ENCODE measurements at regions not wholly inside any gene's neighbourhood (a gene's known extent, or its start where the extent isn't known, plus 50 kb on each side); places are given as distances from the start of the nearest gene placed in this dataset.
A peak's percentile ranks its signal among the peaks of the same experiment; 100 is the strongest.
"Not testable (repeated sequence)": the region's sequence is repeated elsewhere in the genome, so short reads cannot be mapped to it uniquely, and the experiment has no call there.

DNA sequence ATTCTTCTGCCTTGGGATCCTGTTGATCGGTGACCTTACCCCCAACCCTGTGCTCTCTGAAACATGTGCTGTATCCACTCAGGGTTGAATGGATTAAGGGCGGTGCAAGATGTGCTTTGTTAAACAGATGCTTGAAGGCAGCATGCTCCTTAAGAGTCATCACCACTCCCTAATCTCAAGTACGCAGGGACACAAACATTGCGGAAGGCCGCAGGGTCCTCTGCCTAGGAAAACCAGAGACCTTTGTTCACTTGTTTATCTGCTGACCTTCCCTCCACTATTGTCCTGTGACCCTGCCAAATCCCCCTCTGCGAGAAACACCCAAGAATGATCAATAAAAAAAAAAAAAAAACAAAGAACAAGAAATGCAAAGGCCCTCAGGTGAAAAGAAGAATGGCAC is 126.1 kb upstream of the RAP1B start:
- DNase-seq (ENCODE audit: low read depth): not testable (repeated sequence)
- in situ Hi-C loops (cut with HindIII; ENCODE audit: low pct_unique_long_range_greater_than_20kb, low sequenced_read_pairs): loop anchor here (25.0 kb wide), 1 partner anchor 772 kb away; no protein-coding TSS in a partner anchor

DNA sequence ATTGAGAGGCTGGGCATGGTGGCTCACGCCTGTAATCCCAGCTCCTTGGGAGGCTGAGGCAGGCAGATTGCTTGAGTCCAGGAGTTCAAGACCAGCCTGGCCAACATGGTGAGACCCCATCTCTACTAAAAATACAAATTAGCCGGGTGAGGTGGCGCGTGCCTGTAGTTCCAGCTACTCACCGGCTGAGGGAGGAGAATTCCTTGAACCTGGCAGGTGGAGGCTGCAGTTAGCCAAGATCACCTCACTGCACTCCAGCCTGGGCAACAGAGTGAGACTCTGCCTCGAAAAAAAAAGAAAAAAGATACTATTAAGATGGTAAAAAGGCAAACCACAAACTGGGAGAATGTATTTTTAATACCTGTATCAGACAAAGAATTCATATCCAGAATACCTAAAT is 124.2 kb upstream of the RAP1B start:
- in situ Hi-C loops (cut with HindIII; ENCODE audit: low pct_unique_long_range_greater_than_20kb, low sequenced_read_pairs): loop anchor here (25.0 kb wide), 1 partner anchor 774 kb away; no protein-coding TSS in a partner anchor
- DNase-seq (ENCODE audit: low read depth): not testable (repeated sequence)

DNA sequence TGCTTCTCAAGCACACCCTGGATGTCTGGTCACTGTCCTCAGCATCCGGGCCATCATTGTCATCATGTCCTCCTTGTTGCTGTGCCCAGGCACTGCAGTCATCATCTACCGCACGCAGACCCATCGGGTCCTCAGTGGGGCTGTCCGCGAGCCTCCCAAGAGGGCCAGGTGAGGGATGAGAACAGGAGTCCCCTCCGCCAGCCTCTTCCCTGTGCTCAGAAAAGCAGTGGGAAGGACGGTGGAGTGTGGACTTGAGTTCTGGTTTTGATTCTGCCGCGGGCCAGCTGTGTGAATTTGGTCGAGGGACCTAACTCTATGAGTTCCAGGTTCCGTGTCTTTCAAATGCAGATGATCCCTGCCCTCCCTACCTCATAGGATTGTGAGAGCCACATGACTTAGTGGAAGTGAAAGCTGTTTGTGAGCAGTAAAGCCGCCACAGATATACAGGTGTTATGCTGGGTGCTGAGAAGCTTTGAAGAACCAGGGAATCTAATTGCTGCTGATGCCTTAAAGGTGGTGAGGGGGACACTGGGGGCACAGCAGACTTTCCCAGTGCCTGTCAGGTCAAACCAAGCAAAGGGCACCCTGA is 122.9 kb upstream of the RAP1B start:
- DNase-seq (ENCODE audit: low read depth): no peak
- in situ Hi-C loops (cut with HindIII; ENCODE audit: low pct_unique_long_range_greater_than_20kb, low sequenced_read_pairs): loop anchor here (25.0 kb wide), 1 partner anchor 776 kb away; no protein-coding TSS in a partner anchor

DNA sequence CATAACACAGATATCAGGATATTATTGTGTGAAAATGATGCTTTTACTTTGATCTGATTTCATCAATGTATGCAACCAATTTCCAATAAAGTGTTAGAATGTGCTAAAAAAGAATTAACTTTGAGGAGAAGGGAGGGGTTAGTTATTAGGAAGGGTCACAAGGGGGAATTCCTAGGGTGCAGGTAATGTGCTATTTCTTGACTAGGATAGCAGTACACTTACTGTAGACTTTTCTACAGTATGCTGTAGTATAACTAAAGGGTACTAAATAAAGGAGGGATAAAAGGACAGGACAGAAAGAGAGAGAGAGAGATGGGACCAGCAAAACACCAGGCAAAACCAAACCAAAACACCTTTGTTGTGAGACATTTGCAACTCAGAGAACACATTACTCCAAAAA is 121.4 kb upstream of the RAP1B start:
- in situ Hi-C loops (cut with HindIII; ENCODE audit: low pct_unique_long_range_greater_than_20kb, low sequenced_read_pairs): loop anchor here (25.0 kb wide), 1 partner anchor 777 kb away; no protein-coding TSS in a partner anchor
- DNase-seq (ENCODE audit: low read depth): no peak

- in situ Hi-C loops (cut with HindIII; ENCODE audit: low pct_unique_long_range_greater_than_20kb, low sequenced_read_pairs): loop anchor here (25.0 kb wide), 1 partner anchor 778 kb away; no protein-coding TSS in a partner anchor
- DNase-seq (ENCODE audit: low read depth): peak; percentile 63
Measured at GRCh38 chr12:68490476-68490875, 120.2 kb upstream of the RAP1B start.

DNA sequence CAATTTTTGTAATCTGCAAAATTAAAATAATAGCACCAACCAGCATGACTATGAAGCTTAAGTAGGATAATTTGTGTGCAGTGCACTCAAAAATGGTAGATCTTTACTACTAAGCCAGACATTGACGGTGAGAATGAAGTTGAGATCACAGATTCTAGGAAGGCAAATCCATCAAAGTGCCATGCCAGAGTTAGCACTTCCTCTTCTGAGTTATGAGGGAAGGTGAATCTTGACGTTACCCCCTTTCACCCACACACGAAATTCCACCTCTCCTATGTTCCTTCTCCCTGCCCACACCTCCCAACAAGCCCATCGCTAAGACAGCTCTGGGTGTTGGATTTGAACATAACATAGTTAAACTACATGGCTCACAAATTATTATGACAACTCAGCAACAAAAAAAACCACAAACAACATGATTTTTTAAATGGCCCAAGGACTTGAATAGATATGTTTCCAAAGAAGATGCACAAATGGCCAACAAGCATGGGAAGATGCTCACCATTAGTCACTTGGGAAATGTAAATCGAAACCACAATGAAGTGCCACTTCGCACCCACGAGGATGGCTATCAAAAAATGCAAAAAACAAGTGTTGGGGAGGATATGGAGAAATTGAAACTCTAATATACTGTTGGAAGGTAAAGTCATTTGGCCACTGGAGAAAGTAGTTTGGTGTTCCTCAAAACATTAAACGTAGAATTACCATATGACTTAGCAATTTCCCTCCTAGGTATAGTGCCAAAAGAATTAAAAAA is 119.3 kb upstream of the RAP1B start:
- no peak for DNase-seq (ENCODE audit: low read depth)
- in situ Hi-C loops (cut with HindIII; ENCODE audit: low pct_unique_long_range_greater_than_20kb, low sequenced_read_pairs): loop anchor here (25.0 kb wide), 1 partner anchor 779 kb away; no protein-coding TSS in a partner anchor

DNA sequence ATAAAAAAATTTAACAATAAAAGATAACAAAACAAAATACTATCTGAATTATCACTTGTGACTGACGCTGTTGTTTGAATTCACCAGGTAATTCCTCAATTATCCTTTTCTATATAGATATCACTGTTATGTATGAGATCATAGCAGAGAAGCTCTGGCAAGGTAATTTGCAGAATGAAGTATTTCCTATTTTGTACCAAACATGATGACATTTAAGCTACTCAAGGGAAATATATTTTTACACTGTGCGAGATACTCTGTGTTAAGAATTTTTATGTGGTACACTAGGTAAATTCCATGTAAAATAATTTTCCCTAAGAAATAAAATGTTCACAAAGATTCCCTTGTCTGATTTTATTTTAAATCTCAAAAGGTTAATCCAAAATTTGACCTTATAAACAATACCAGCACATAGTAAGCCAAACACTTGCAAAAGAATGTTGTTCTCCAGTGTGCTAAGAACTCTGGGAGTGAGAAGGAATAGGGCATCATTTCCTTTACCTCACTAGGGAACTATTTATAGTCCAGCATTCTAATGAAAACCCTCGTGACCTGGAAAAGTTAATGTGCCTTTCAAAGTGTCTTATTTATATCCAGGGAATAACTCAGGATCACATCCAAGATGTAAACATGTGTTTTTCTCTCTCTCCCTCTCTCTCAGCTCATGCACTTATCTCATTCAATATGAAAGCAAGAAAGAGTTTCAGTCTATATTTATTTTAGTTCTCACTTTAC is 115.2 kb upstream of the RAP1B start:
- in situ Hi-C loops (cut with HindIII; ENCODE audit: low pct_unique_long_range_greater_than_20kb, low sequenced_read_pairs): loop anchor here (25.0 kb wide), 1 partner anchor 783 kb away; no protein-coding TSS in a partner anchor
- DNase-seq (ENCODE audit: low read depth): peak; percentile 79

- in situ Hi-C loops (cut with HindIII; ENCODE audit: low pct_unique_long_range_greater_than_20kb, low sequenced_read_pairs): loop anchor here (25.0 kb wide), 1 partner anchor 785 kb away; no protein-coding TSS in a partner anchor
- DNase-seq (ENCODE audit: low read depth): no peak
Measured at GRCh38 chr12:68497107-68497506, 113.6 kb upstream of the RAP1B start.

- in situ Hi-C loops (cut with HindIII; ENCODE audit: low pct_unique_long_range_greater_than_20kb, low sequenced_read_pairs): loop anchor here (25.0 kb wide), 1 partner anchor 785 kb away; no protein-coding TSS in a partner anchor
- DNase-seq (ENCODE audit: low read depth): peak; percentile 100
Measured at GRCh38 chr12:68497702-68498101, 113.0 kb upstream of the RAP1B start.

GRCh38 chr12:68498736-68499135 is 112.0 kb upstream of the RAP1B start:
- in situ Hi-C loops (cut with HindIII; ENCODE audit: low pct_unique_long_range_greater_than_20kb, low sequenced_read_pairs): loop anchor here (25.0 kb wide), 1 partner anchor 786 kb away; no protein-coding TSS in a partner anchor
- peak; percentile 19 for DNase-seq (ENCODE audit: low read depth)

DNA sequence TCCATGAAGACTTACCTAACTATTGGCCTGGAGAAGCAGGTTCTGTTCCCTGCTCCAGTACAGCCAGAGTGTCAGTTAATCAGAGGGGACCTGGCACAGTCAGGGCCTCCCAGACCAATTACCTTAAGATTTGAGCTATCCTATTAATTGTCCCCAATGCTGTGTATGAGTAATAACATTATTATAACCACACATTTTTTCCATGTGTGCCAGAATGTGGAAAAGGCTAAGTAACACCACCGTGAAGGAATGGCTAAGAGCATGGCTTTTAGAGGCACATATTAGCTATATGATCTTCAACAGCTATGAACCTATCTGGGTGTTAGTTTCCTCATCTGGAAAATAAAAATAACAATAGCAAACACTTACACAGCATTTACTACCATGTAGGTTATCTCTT is 111.1 kb upstream of the RAP1B start:
- in situ Hi-C loops (cut with HindIII; ENCODE audit: low pct_unique_long_range_greater_than_20kb, low sequenced_read_pairs): loop anchor here (25.0 kb wide), 1 partner anchor 787 kb away; no protein-coding TSS in a partner anchor
- no peak for DNase-seq (ENCODE audit: low read depth)

GRCh38 chr12:68501226-68501625 is 109.5 kb upstream of the RAP1B start:
- in situ Hi-C loops (cut with HindIII; ENCODE audit: low pct_unique_long_range_greater_than_20kb, low sequenced_read_pairs): no loop called here
- DNase-seq (ENCODE audit: low read depth): no peak

GRCh38 chr12:68505970-68506369 is 104.7 kb upstream of the RAP1B start:
- no peak for DNase-seq (ENCODE audit: low read depth)
- in situ Hi-C loops (cut with HindIII; ENCODE audit: low pct_unique_long_range_greater_than_20kb, low sequenced_read_pairs): no loop called here

- DNase-seq (ENCODE audit: low read depth): no peak
Measured at GRCh38 chr12:68506619-68507018, 104.1 kb upstream of the RAP1B start.

GRCh38 chr12:68507657-68508056 is 103.0 kb upstream of the RAP1B start:
- in situ Hi-C loops (cut with HindIII; ENCODE audit: low pct_unique_long_range_greater_than_20kb, low sequenced_read_pairs): no loop called here

More at GRCh38 chr12:68506619-68507018, 104.1 kb upstream of the RAP1B start:
- in situ Hi-C loops (cut with HindIII; ENCODE audit: low pct_unique_long_range_greater_than_20kb, low sequenced_read_pairs): no loop called here

DNA sequence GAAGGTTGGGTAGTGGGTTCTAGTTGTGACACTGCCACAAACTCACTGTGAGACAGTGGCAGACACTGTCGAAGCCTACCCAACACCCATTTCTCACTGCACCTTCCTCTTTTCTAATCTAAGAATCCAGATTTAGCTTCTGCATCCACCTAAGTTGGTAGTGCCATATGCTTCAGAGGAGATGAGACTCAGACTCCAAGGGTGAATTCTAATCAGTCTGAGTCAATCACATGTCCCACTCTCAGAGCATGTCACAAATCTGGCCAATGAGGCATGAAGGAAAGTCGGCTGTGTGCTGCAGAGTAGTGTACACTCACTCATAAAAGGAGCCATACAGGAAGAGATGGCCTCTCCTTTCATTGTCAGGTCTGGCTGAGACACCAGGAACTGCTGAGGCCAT is 102.1 kb upstream of the RAP1B start:
- in situ Hi-C loops (cut with HindIII; ENCODE audit: low pct_unique_long_range_greater_than_20kb, low sequenced_read_pairs): no loop called here
- DNase-seq (ENCODE audit: low read depth): peak; percentile 53

More at GRCh38 chr12:68507657-68508056, 103.0 kb upstream of the RAP1B start:
- DNase-seq (ENCODE audit: low read depth): no peak

DNA sequence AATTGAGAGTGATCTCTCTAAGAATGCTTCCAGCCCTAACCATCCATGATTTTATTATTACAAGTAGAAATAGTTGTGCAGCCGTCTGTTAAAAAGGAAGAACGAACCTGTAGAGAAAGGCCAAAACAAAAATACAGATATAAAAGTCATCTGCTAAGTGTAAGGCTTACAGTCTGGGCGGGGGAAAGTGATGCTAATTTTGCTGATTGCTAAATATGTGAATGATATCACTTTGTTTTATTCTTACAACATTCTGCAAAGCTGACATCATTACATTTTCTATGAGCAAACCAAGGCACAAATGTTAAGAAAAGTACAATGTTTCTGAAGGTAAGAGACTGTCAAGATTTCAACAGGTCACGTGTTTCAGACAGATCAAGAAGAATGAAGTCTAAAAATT is 101.5 kb upstream of the RAP1B start:
- DNase-seq (ENCODE audit: low read depth): no peak
- in situ Hi-C loops (cut with HindIII; ENCODE audit: low pct_unique_long_range_greater_than_20kb, low sequenced_read_pairs): no loop called here

- in situ Hi-C loops (cut with HindIII; ENCODE audit: low pct_unique_long_range_greater_than_20kb, low sequenced_read_pairs): no loop called here
- DNase-seq (ENCODE audit: low read depth): no peak
Measured at GRCh38 chr12:68510397-68510796, 100.3 kb upstream of the RAP1B start.
